ENCODE measurements at regions not wholly inside any gene's neighbourhood (a gene's known extent, or its start where the extent isn't known, plus 50 kb on each side); places are given as distances from the start of the nearest gene placed in this dataset.

- DNase-seq, result no peak
Observed at GRCh38 chr2:78034706-78035105, 512.5 kb upstream of the LRRTM4 start.

GRCh38 chr2:78035804-78036203, 513.6 kb upstream of the LRRTM4 start:
- DNase-seq, result no peak

GRCh38 chr2:78051480-78051879, 529.3 kb upstream of the LRRTM4 start:
- DNase-seq, result no peak

- DNase-seq, result no peak
Observed at GRCh38 chr2:78056976-78057375, 534.8 kb upstream of the LRRTM4 start.

GRCh38 chr2:78061301-78061700, 539.1 kb upstream of the LRRTM4 start:
- no peak for DNase-seq

- DNase-seq, result no peak
Observed at GRCh38 chr2:78061732-78062131, 539.6 kb upstream of the LRRTM4 start.

- no peak for DNase-seq
Observed at GRCh38 chr2:78063246-78064020, 541.3 kb upstream of the LRRTM4 start.

- DNase-seq, result no peak
Observed at GRCh38 chr2:78065366-78065765, 543.2 kb upstream of the LRRTM4 start.

- DNase-seq, result peak; percentile 21
Observed at GRCh38 chr2:78068808-78069207, 546.6 kb upstream of the LRRTM4 start.

- DNase-seq, result no peak
Observed at GRCh38 chr2:78070693-78071092, 548.5 kb upstream of the LRRTM4 start.

GRCh38 chr2:78077633-78078032, 555.5 kb upstream of the LRRTM4 start:
- DNase-seq, result peak; percentile 63

- DNase-seq, result no peak
Observed at GRCh38 chr2:78082555-78082954, 560.4 kb upstream of the LRRTM4 start.

GRCh38 chr2:78093436-78093835, 571.3 kb upstream of the LRRTM4 start:
- DNase-seq, result no peak

GRCh38 chr2:78109272-78109671, 587.1 kb upstream of the LRRTM4 start:
- DNase-seq, result no peak

GRCh38 chr2:78115291-78115690, 593.1 kb upstream of the LRRTM4 start:
- DNase-seq, result no peak

- DNase-seq, result no peak
Observed at GRCh38 chr2:78118037-78118436, 595.9 kb upstream of the LRRTM4 start.

GRCh38 chr2:78120275-78120674, 598.1 kb upstream of the LRRTM4 start:
- no peak for DNase-seq

GRCh38 chr2:78125042-78125441, 602.9 kb upstream of the LRRTM4 start:
- no peak for DNase-seq

- no peak for DNase-seq
Observed at GRCh38 chr2:78127424-78127823, 605.2 kb upstream of the LRRTM4 start.

- peak; percentile 27 for DNase-seq
Observed at GRCh38 chr2:78132391-78133370, 610.5 kb upstream of the LRRTM4 start.

- DNase-seq, result no peak
Observed at GRCh38 chr2:78145395-78145996, 623.3 kb upstream of the LRRTM4 start.

GRCh38 chr2:78145997-78146722, 624.0 kb upstream of the LRRTM4 start:
- no peak for DNase-seq

- DNase-seq, result no peak
Observed at GRCh38 chr2:78147466-78147865, 625.3 kb upstream of the LRRTM4 start.

All from NCI-H345 (cell line).